Mesenteric fat pad (tissue), 1 donor: ENCODE measurements at regions not wholly inside any gene's neighbourhood (a gene's known extent, or its start where the extent isn't known, plus 50 kb on each side); places are given as distances from the start of the nearest gene placed in this dataset.

Experiments
- DNase-seq: peaks from one replicate; pipeline ENCODE4 v3.0.0-alpha.2; 2020; ENCODE audit warnings: low spot score
- donor health status: DM: yes; HTN: yes; CAD: no.

GRCh38 chr7:26458466-26459145 is 166.9 kb downstream of the SNX10 start:
- no peak for DNase-seq

DNA sequence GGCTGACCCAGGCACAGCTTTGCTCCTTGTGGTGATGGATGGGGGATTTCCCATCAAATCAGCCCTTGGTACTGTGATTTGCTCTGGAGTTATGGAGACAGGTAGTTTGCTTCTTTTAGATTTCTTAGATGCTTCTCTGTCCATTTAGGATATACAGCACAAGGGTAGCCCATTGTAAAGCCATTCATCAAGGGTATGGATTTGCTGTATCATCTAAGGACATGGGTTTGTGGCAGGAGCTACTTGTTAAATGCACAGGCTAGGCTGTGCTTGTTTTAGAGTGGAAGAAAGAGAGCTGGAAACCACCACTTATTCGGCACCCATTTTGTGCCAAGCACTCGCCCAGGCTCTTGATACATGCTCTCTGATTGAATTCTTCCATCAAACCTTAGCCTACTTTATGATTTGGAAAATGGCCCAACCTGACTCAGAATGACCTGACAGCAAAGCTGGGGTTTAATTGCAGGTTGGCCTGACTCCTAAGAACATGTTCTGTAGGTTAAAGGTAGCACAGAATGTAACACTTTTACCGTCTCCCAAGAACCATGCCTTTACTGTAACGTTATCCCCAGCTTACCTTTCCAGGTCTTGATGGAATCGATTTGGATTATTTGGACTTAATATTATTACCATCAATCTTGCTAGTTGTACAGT is 168.0 kb downstream of the SNX10 start:
- no peak for DNase-seq

GRCh38 chr7:26460351-26461085 is 168.9 kb downstream of the SNX10 start:
- DNase-seq = no peak

- DNase-seq = no peak
These were observed 169.9 kb downstream of the SNX10 start for GRCh38 chr7:26461518-26461917.

GRCh38 chr7:26466007-26466406 is 174.3 kb downstream of the SNX10 start:
- no peak for DNase-seq

GRCh38 chr7:26467104-26467503 is 175.4 kb downstream of the SNX10 start:
- DNase-seq = no peak

DNA sequence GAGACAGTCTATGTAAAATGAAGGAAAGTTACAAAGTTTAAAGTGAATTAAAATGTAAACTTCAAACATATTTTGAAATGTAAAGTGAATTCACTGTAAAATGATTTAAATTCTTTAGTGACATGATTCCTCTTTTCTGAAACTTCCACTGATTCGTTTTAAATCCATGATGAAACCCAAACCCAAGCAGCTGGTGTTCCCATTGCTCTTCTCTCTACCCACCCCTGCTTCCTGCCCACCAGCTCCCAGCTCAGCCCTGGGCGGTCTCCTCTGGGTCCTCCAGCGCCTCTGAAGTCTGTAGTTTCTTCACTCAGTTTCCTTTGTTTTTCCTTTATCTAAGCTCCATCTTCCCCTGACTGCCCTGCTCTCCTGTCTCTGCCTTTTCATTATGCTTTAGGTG is 175.9 kb downstream of the SNX10 start:
- DNase-seq = no peak

GRCh38 chr7:26468625-26469024 is 177.0 kb downstream of the SNX10 start:
- no peak for DNase-seq

DNA sequence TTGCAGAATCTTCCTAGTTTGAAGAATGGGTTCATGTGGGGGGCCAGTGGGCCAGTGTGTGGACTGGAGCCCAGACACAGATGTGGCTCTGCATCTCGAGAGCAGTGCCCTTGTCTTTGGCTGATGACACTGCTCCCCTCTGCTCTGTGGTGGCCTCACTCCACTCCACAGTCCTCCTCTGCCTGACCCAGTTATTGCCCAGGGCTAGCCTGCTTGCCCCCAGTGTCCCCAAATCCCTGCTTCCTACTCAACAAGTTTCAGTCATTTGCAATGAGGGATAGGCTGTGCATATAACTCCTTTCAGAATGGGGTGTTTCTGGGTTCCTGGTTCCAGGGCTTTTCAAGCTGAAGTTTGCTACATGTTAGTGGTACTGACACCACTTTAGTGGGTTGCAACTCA is 177.5 kb downstream of the SNX10 start:
- DNase-seq = no peak

DNA sequence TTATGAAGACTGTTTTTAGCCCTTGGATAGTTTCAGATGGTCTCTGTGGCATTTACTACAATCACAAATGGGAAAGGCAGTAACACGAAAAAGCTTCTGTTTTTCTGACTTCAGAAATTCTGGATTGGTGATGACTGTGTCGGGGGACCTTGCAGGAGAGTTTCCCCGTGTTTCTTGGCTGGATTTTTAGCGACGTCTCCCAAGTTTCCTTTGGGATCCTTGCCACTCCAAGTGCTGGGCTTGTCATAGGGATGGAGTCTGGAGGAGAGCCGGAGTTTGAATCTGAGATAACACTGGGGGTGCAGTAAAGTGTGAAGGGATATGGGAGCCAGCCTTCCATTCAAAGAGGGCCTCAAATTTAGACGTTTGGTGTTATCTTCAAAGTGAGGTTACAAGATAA is 179.0 kb downstream of the SNX10 start:
- no peak for DNase-seq

DNA sequence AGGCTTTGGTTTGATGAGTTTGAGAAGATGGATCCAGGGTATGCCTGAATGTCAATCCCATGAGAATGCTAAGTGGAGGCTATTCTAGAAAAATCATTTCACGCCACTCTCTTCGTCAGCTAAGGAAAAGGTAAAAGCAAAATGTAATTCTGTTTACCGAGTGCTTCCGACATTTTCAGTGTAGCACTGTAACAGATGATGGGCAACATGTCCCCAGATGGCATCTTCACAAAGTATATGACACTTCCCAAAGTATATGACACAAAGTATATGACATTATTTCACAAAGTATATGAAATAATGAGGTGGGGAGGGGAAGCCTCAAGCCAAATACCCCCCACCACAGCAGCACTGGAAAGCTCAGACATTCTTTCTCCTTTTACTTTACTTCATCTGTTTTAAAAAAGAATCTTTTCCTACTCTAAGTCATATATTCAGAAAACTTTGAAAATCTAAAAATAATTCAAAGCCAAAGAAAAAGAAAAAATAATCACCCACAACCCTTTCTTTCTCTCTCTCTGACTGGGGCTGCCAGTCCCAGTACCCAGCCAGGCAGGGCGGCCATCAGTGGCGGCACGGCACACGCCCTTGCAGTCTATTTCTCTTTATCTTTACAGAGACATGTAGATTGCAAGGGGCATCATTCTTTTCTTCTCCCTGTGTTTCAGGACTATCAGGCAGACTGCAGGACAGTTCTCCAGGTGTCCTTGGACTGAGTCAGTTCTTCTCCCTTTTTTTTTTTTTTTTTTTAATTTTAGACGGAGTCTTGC is 179.8 kb downstream of the SNX10 start:
- no peak for DNase-seq

DNA sequence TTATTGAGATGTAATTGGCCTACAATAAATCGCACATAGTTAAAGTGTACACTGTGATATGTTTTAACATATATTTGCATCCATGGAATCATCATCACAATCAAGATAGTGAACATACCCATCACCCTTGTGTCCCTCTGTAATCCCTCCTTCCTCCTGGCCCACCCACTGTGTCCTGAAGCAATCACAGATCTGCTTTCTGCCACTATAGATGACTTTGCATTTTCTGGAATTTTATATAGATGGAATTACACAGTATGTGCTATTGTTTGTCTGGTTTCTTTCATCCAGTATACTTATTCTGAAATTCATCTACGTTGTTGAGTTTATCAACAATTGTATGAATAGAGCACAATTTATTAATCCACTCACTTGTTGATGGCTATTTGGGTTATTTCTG is 181.3 kb downstream of the SNX10 start:
- DNase-seq = no peak

- DNase-seq = no peak
These were observed 184.6 kb downstream of the SNX10 start for GRCh38 chr7:26476271-26476670.

DNA sequence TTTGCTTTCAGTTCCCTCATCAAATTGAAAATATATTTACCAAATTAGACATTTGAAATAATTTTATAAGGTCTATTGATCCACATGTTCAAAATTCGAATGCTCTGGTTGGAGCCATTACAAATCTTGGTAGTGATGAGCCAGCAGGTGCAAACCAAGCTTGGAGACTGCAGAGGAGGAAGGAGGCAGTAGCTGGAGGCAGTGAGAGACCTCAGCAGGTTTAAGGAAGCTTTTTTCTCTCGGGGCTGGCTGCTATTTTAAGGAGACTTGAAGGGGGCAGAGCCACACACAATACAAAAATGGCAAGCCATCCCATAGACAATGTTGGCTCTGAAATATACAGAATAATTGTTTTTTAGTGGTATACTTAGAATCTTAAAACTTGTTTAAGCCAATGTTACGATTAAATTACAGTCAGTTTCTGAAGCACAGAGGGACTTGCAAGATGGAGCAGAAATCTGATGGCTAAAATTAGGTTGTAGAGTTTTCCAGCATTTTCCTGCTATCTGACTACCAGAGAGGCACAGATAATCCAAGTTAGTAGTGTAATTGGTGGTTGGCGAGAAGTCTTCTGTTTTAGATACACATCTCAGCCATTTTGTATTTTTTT is 185.8 kb downstream of the SNX10 start:
- no peak for DNase-seq

DNA sequence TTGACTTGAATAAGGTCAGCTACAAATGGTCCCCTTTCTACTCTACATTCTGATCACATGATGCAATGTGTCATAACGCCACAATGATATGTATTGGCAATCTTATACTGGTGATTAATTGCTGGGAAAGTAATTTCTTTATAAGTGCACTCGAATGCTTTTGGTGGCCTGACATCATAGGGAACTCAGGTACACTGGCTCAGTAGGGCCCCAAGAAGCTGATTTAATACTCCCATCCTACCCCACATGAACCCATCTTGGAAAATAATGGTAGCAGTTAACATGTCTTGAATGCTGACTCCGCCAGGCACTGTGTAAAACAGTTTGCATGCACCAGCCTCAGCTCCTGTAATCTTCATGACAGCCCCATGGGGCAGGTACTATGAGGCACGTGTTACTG is 186.9 kb downstream of the SNX10 start:
- DNase-seq = no peak

- no peak for DNase-seq
These were observed 187.9 kb downstream of the SNX10 start for GRCh38 chr7:26479581-26479980.

GRCh38 chr7:26480156-26480555 is 188.5 kb downstream of the SNX10 start:
- DNase-seq = no peak

- DNase-seq = no peak
These were observed 191.3 kb downstream of the SNX10 start for GRCh38 chr7:26482927-26483326.

DNA sequence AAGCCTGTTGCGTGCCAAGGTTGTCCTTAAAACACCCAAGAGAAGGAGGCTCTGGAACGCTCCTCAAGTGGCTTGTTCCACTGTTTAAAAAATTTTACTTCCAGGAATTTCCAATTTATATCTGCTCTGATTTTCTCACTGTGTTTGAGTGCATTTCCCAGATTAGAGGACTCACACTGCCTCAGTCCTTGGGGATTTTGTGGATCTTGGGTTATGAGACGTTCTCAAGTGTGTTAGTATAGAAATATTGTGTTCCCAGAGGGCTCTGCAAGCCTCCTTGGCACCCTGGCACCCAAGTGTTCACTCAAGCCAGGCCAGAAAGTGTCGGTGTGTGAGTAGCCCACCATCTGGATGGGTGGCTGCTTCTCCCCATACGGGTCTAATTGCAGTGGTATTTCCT is 192.2 kb downstream of the SNX10 start:
- no peak for DNase-seq

DNA sequence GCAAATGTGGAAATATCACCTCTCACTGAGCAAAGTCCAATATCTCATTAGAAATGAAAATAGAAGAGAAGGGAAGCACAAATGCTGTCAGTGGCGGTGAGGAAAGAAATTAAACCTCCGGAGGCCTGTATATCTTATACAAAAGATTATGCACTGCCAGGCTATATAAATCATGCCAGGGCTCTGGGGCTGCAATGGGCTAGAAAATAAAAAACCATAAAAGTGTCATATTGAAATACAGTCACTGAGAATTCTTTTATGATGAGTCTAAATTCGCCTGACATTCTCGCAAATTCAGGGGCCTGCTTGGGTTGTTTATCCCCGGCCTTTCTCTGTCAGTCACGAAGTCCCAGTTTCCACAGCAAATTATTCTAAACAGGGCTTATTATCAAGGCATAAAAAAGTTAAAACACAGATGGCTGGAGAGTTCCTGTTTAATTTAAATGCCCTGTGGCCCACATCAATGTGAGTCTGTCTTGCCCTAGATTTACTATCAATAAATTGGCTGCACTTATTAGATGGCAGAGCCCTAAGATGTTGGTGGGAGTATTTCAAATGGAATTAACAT is 193.8 kb downstream of the SNX10 start:
- DNase-seq = no peak

- DNase-seq = no peak
These were observed 194.5 kb downstream of the SNX10 start for GRCh38 chr7:26486153-26486552.
